SK-N-SH (cell line): ENCODE measurements at regions not wholly inside any gene's neighbourhood (a gene's known extent, or its start where the extent isn't known, plus 50 kb on each side); places are given as distances from the start of the nearest gene placed in this dataset.

Experiments
- CTCF ChIP-seq: fragments of 200-600 bp; sonication (generic); IDR thresholded peaks from 2 replicates; pipeline ENCODE4 v1.6.1; 2017; ENCODE audit warnings: antibody characterized with exemption, mild to moderate bottlenecking, moderate library complexity
- EP300 ChIP-seq, 2 experiments: IDR thresholded peaks; 2 replicates each; pipeline versions ENCODE4 v1.4.0 to v1.6.1; 2012; ENCODE audit warnings: borderline replicate concordance in 1 of 2, low read depth in 1 of 2, low read length in 1 of 2
- EZH2phosphoT487 ChIP-seq: fragments of 200-600 bp; sonication (generic); IDR thresholded peaks from 2 replicates; pipeline ENCODE4 v1.6.1; 2017; ENCODE audit warnings: low read depth, mixed run types, mild to moderate bottlenecking, antibody characterized with exemption, moderate library complexity, borderline replicate concordance
- GABPA ChIP-seq: IDR thresholded peaks from 2 replicates; pipeline ENCODE4 v1.4.0; 2012; ENCODE audit warnings: low read depth, mild to moderate bottlenecking
- JUND ChIP-seq: IDR thresholded peaks from 2 replicates; pipeline ENCODE4 v1.4.0; 2012
- NFIC ChIP-seq: IDR thresholded peaks from 2 replicates; pipeline ENCODE4 v1.4.0; 2012; ENCODE audit warnings: borderline replicate concordance
- POLR2AphosphoS5 ChIP-seq: IDR thresholded peaks from 2 replicates; pipeline ENCODE4 v1.6.1; 2012; ENCODE audit warnings: low read depth, low read length
- REST ChIP-seq: IDR thresholded peaks from 2 replicates; pipeline ENCODE4 v1.6.1; 2012; ENCODE audit warnings: mild to moderate bottlenecking, low read depth, low read length, moderate library complexity
- TEAD4 ChIP-seq: IDR thresholded peaks from 2 replicates; pipeline ENCODE4 v1.4.0; 2012; ENCODE audit warnings: mild to moderate bottlenecking, borderline replicate concordance; ENCODE audit not compliant: insufficient read depth
- ZBTB33 ChIP-seq: IDR thresholded peaks from 2 replicates; pipeline ENCODE4 v1.4.0; 2012; ENCODE audit warnings: low read depth, borderline replicate concordance
- TF ChIP-seq, protein P1 (sequence below): IDR thresholded peaks from 2 replicates; pipeline ENCODE4 v1.4.0; 2012; ENCODE audit warnings: low read depth, borderline replicate concordance
- TF ChIP-seq, protein P2 (sequence below): IDR thresholded peaks from 2 replicates; pipeline ENCODE4 v1.4.0; 2012; ENCODE audit warnings: low read depth

- TF ChIP-seq CTCF (no peak), ZBTB33 (no peak), JUND (no peak), EZH2phosphoT487 (no peak), NFIC (no peak), TEAD4 (no peak), POLR2AphosphoS5 (no peak), REST (no peak), EP300 (IDR thresholded peaks at IDR 0.05; ENCODE audit: borderline replicate concordance in 1 of 2, low read depth in 1 of 2, low read length in 1 of 2) (no peak), GABPA (no peak)
- TF ChIP-seq, protein P1, sequence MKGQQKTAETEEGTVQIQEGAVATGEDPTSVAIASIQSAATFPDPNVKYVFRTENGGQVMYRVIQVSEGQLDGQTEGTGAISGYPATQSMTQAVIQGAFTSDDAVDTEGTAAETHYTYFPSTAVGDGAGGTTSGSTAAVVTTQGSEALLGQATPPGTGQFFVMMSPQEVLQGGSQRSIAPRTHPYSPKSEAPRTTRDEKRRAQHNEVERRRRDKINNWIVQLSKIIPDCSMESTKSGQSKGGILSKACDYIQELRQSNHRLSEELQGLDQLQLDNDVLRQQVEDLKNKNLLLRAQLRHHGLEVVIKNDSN: no peak
- TF ChIP-seq, protein P2, sequence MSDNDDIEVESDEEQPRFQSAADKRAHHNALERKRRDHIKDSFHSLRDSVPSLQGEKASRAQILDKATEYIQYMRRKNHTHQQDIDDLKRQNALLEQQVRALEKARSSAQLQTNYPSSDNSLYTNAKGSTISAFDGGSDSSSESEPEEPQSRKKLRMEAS: no peak
Measured at GRCh38 chr12:105705235-105705634, 374.7 kb downstream of the C12orf75 start.
